ENCODE measurements at regions not wholly inside any gene's neighbourhood (a gene's known extent, or its start where the extent isn't known, plus 50 kb on each side); places are given as distances from the start of the nearest gene placed in this dataset.
"Not testable (repeated sequence)": the region's sequence is repeated elsewhere in the genome, so short reads cannot be mapped to it uniquely, and the experiment has no call there.

- DNase-seq: no peak
Measured at GRCh38 chr21:29396951-29397455, 98.3 kb downstream of the BACH1 start.

GRCh38 chr21:29403301-29403700 lies 104.6 kb downstream of the BACH1 start:
- no peak for DNase-seq

GRCh38 chr21:29403922-29404538 lies 105.3 kb downstream of the BACH1 start:
- no peak for DNase-seq

GRCh38 chr21:29405503-29406122 lies 106.9 kb downstream of the BACH1 start:
- DNase-seq: no peak

GRCh38 chr21:29406385-29406784 lies 107.7 kb downstream of the BACH1 start:
- DNase-seq: no peak

GRCh38 chr21:29407571-29407970 lies 108.8 kb downstream of the BACH1 start:
- DNase-seq: no peak

GRCh38 chr21:29413683-29414082 lies 115.0 kb downstream of the BACH1 start:
- no peak for DNase-seq

- DNase-seq: no peak
Measured at GRCh38 chr21:29416268-29416667, 117.5 kb downstream of the BACH1 start.

GRCh38 chr21:29418813-29419212 lies 120.1 kb downstream of the BACH1 start:
- DNase-seq: no peak

GRCh38 chr21:29419422-29419821 lies 120.7 kb downstream of the BACH1 start:
- DNase-seq: no peak

GRCh38 chr21:29423099-29423870 lies 124.6 kb downstream of the BACH1 start:
- DNase-seq: no peak

- DNase-seq: no peak
Measured at GRCh38 chr21:29424728-29425127, 126.0 kb downstream of the BACH1 start.

- DNase-seq: no peak
Measured at GRCh38 chr21:29429218-29429617, 130.5 kb downstream of the BACH1 start.

GRCh38 chr21:29430030-29430429 lies 131.3 kb downstream of the BACH1 start:
- no peak for DNase-seq

- no peak for DNase-seq
Measured at GRCh38 chr21:29430576-29430975, 131.9 kb downstream of the BACH1 start.

- DNase-seq: no peak
Measured at GRCh38 chr21:29431178-29431577, 132.5 kb downstream of the BACH1 start.

GRCh38 chr21:29431680-29432079 lies 133.0 kb downstream of the BACH1 start:
- no peak for DNase-seq

GRCh38 chr21:29433366-29434059 lies 134.8 kb downstream of the BACH1 start:
- no peak for DNase-seq

GRCh38 chr21:29434081-29434480 lies 135.4 kb downstream of the BACH1 start:
- DNase-seq: peak in 1 of 5 experiments; percentile 9

GRCh38 chr21:29434982-29435381 lies 136.3 kb downstream of the BACH1 start:
- not testable (repeated sequence) for DNase-seq

GRCh38 chr21:29436143-29436542 lies 137.4 kb downstream of the BACH1 start:
- DNase-seq: peak in 2 of 5 experiments; percentile 9 to 48

- no peak for DNase-seq
Measured at GRCh38 chr21:29436650-29437049, 137.9 kb downstream of the BACH1 start.

GRCh38 chr21:29441651-29442050 lies 142.9 kb downstream of the BACH1 start:
- DNase-seq: no peak

Measured in T-helper 2 cell (primary cell).